Suppressor macrophage treated with lipopolysaccharide for 4 hours (primary cell): ENCODE measurements at regions not wholly inside any gene's neighbourhood (a gene's known extent, or its start where the extent isn't known, plus 50 kb on each side); places are given as distances from the start of the nearest gene placed in this dataset.
"Not testable (repeated sequence)": the region's sequence is repeated elsewhere in the genome, so short reads cannot be mapped to it uniquely, and the experiment has no call there.

Source experiments
- DNase-seq: peaks from one replicate; pipeline ENCODE4 v3.0.0-alpha.2; 2020

- no peak for DNase-seq
These were observed 488.4 kb upstream of the UBE2E2 start for GRCh38 chr3:22714749-22715148.

- DNase-seq, result no peak
These were observed 482.5 kb upstream of the UBE2E2 start for GRCh38 chr3:22720596-22720995.

GRCh38 chr3:22724420-22724819, 478.7 kb upstream of the UBE2E2 start:
- no peak for DNase-seq

- DNase-seq, result no peak
These were observed 474.7 kb upstream of the UBE2E2 start for GRCh38 chr3:22728406-22728805.

- no peak for DNase-seq
These were observed 473.9 kb upstream of the UBE2E2 start for GRCh38 chr3:22729212-22729611.

GRCh38 chr3:22729981-22730380, 473.1 kb upstream of the UBE2E2 start:
- DNase-seq, result no peak

GRCh38 chr3:22730701-22731100, 472.4 kb upstream of the UBE2E2 start:
- no peak for DNase-seq

- DNase-seq, result no peak
These were observed 471.2 kb upstream of the UBE2E2 start for GRCh38 chr3:22731901-22732300.

GRCh38 chr3:22732641-22733040, 470.5 kb upstream of the UBE2E2 start:
- DNase-seq, result no peak

- no peak for DNase-seq
These were observed 468.9 kb upstream of the UBE2E2 start for GRCh38 chr3:22734207-22734606.

- no peak for DNase-seq
These were observed 468.4 kb upstream of the UBE2E2 start for GRCh38 chr3:22734756-22735155.

- no peak for DNase-seq
These were observed 467.8 kb upstream of the UBE2E2 start for GRCh38 chr3:22735373-22735772.

GRCh38 chr3:22743386-22743785, 459.7 kb upstream of the UBE2E2 start:
- not testable (repeated sequence) for DNase-seq

- DNase-seq, result no peak
These were observed 457.8 kb upstream of the UBE2E2 start for GRCh38 chr3:22745321-22745720.

GRCh38 chr3:22746221-22746620, 456.9 kb upstream of the UBE2E2 start:
- no peak for DNase-seq

GRCh38 chr3:22748453-22749045, 454.6 kb upstream of the UBE2E2 start:
- DNase-seq, result no peak

- DNase-seq, result no peak
These were observed 443.4 kb upstream of the UBE2E2 start for GRCh38 chr3:22759636-22760310.

- DNase-seq, result no peak
These were observed 437.4 kb upstream of the UBE2E2 start for GRCh38 chr3:22765679-22766078.

- DNase-seq, result no peak
These were observed 425.3 kb upstream of the UBE2E2 start for GRCh38 chr3:22777834-22778233.

- no peak for DNase-seq
These were observed 423.4 kb upstream of the UBE2E2 start for GRCh38 chr3:22779737-22780136.

- DNase-seq, result no peak
These were observed 410.6 kb upstream of the UBE2E2 start for GRCh38 chr3:22792533-22792932.

GRCh38 chr3:22795917-22796316, 407.2 kb upstream of the UBE2E2 start:
- no peak for DNase-seq

GRCh38 chr3:22798461-22798860, 404.7 kb upstream of the UBE2E2 start:
- no peak for DNase-seq

- no peak for DNase-seq
These were observed 383.9 kb upstream of the UBE2E2 start for GRCh38 chr3:22819209-22819608.

GRCh38 chr3:22835041-22835440, 368.1 kb upstream of the UBE2E2 start:
- peak; percentile 45 for DNase-seq
